Osteocyte (in vitro differentiated cells): ENCODE measurements at regions not wholly inside any gene's neighbourhood (a gene's known extent, or its start where the extent isn't known, plus 50 kb on each side); places are given as distances from the start of the nearest gene placed in this dataset.

Experiments
- DNase-seq: peaks from one replicate; pipeline ENCODE4 v3.0.0; 2021; ENCODE audit warnings: mixed read lengths; ENCODE audit not compliant: unreplicated experiment; ENCODE audit errors: extremely low spot score
- H3K27ac Mint-ChIP-seq: one replicate; pipeline ENCODE4 v1.8.0; 2021; ENCODE audit warnings: mild to moderate bottlenecking, mixed read lengths; ENCODE audit not compliant: unreplicated experiment
- H3K27me3 Mint-ChIP-seq: one replicate; pipeline ENCODE4 v1.8.0; 2021; ENCODE audit warnings: mixed read lengths; ENCODE audit not compliant: unreplicated experiment
- H3K36me3 Mint-ChIP-seq: one replicate; pipeline ENCODE4 v1.8.0; 2021; ENCODE audit warnings: mixed read lengths; ENCODE audit not compliant: unreplicated experiment
- H3K4me1 Mint-ChIP-seq: one replicate; pipeline ENCODE4 v1.8.0; 2021; ENCODE audit warnings: mixed read lengths; ENCODE audit not compliant: unreplicated experiment
- H3K4me3 Mint-ChIP-seq: one replicate; pipeline ENCODE4 v1.8.0; 2021; ENCODE audit warnings: mild to moderate bottlenecking, moderate library complexity, mixed read lengths; ENCODE audit not compliant: unreplicated experiment
- H3K9me3 Mint-ChIP-seq: one replicate; pipeline ENCODE4 v1.8.0; 2021; ENCODE audit warnings: mixed read lengths; ENCODE audit not compliant: unreplicated experiment
- CTCF ChIP-seq: fragments of 200-600 bp; sonication (generic); IDR thresholded peaks from 2 replicates; pipeline ENCODE4 v1.5.0; 2021; ENCODE audit warnings: antibody characterized with exemption, mild to moderate bottlenecking, moderate library complexity

DNA sequence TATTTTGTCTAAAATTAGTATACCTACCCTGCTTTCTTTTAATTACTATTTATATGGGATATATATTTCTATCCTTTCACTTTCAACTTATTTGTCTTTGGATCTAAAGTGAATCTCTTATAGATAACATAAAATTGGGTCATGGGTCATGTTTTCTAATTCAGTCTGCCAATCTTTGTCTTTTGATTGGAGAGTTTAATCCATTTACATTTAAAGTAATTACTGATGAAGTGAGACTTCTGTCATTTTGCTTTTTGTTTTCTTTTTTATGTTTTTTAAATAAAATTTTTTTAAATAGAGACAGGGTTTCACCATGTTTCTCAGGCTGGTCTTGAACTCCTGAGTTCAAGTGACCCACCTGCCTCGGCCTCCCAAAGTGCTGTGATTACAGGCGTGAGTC lies 50.5 kb upstream of the PRDM1 start:
- no peak for DNase-seq
- Mint-ChIP-seq H3K27me3 (no peaks in the 10 kb centered on the region), H3K4me1 (no peaks in the 10 kb centered on the region), H3K36me3 (peaks cover 4% of the 10 kb centered on the region), H3K9me3 (peaks cover 9% of the 10 kb centered on the region), H3K27ac (no peak overlapping the region), H3K4me3 (no peak overlapping the region)
- no peak for TF ChIP-seq CTCF

- DNase-seq = no peak
- no peaks in the 10 kb centered on the region for H3K4me1 Mint-ChIP-seq
- TF ChIP-seq CTCF = no peak
- H3K27me3 Mint-ChIP-seq = no peaks in the 10 kb centered on the region
- no peak overlapping the region for H3K27ac Mint-ChIP-seq
- peaks cover 4% of the 10 kb centered on the region for H3K36me3 Mint-ChIP-seq
- no peak overlapping the region for H3K4me3 Mint-ChIP-seq
- peaks cover 9% of the 10 kb centered on the region for H3K9me3 Mint-ChIP-seq
Measured at GRCh38 chr6:106033806-106034205, 52.3 kb upstream of the PRDM1 start.

GRCh38 chr6:106027758-106028157 lies 58.4 kb upstream of the PRDM1 start:
- no peak for DNase-seq
- H3K36me3 Mint-ChIP-seq = no peaks in the 10 kb centered on the region
- no peak overlapping the region for H3K4me3 Mint-ChIP-seq
- peaks cover 4% of the 10 kb centered on the region for H3K27me3 Mint-ChIP-seq
- H3K9me3 Mint-ChIP-seq = no peaks in the 10 kb centered on the region
- H3K4me1 Mint-ChIP-seq = no peaks in the 10 kb centered on the region
- no peak overlapping the region for H3K27ac Mint-ChIP-seq
- no peak for TF ChIP-seq CTCF

GRCh38 chr6:106026748-106027715 lies 59.1 kb upstream of the PRDM1 start:
- TF ChIP-seq CTCF = no peak

DNA sequence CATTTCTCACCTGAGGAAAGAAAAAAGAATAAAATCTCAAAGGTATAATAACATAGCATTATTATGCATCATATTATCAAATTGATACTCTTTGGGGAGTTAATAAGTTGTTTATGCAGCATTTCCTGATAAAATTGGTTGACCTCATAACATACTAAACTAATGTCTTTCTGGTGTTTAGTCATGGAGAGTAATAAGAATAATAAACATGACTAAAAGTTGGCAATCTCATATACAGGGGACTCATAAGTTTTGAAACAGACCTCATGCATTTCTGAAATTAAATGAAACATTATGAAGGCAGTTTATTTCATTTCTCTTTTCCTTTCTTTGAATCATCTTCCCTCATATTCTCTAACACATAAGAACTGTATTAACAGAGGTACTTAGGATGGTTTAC lies 60.5 kb upstream of the PRDM1 start:
- Mint-ChIP-seq H3K4me3 (no peak overlapping the region), H3K27me3 (peaks cover 4% of the 10 kb centered on the region), H3K9me3 (no peaks in the 10 kb centered on the region), H3K27ac (no peak overlapping the region), H3K36me3 (no peaks in the 10 kb centered on the region), H3K4me1 (no peaks in the 10 kb centered on the region)
- no peak for DNase-seq
- no peak for TF ChIP-seq CTCF

More at GRCh38 chr6:106026748-106027715, 59.1 kb upstream of the PRDM1 start:
- Mint-ChIP-seq H3K27ac (no peak overlapping the region), H3K4me1 (no peaks in the 10 kb centered on the region), H3K36me3 (no peaks in the 10 kb centered on the region), H3K4me3 (no peak overlapping the region), H3K27me3 (peaks cover 4% of the 10 kb centered on the region), H3K9me3 (no peaks in the 10 kb centered on the region)
- DNase-seq = no peak
